ENCODE measurements at regions not wholly inside any gene's neighbourhood (a gene's known extent, or its start where the extent isn't known, plus 50 kb on each side); places are given as distances from the start of the nearest gene placed in this dataset.

DNA sequence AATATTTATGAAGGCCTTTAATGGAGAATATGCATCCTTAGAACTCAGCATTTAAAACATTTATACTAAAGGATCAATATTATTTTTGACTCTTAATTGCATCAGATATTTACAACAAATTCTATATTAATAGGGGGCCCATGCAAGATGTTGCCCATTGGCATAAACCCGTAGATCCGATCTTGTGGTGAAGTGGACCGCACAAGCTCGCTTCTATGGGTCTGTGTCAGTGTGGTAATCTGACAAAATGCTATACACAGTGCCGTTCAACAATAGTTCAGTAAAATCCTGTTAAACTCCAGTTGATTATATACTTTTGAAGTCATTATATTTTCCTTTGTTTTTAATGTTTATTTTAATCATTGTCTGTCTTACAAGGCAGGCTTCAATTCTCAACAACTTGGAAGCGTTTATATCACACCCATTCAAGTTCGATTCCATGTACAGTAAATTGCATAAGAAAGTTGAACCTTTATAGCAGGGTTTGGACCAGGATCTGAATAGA, 809.2 kb downstream of the USP25 start:
- no peak for DNase-seq (ENCODE audit: low read depth)

- no peak for DNase-seq (ENCODE audit: low read depth)
Measured at GRCh38 chr21:16540966-16541727, 811.4 kb downstream of the USP25 start.

GRCh38 chr21:16550118-16550517, 820.3 kb downstream of the USP25 start:
- DNase-seq (ENCODE audit: low read depth) = no peak

- DNase-seq (ENCODE audit: low read depth) = no peak
Measured at GRCh38 chr21:16550917-16551741, 821.3 kb downstream of the USP25 start.

GRCh38 chr21:16552880-16553279, 823.1 kb downstream of the USP25 start:
- DNase-seq (ENCODE audit: low read depth) = no peak

- no peak for DNase-seq (ENCODE audit: low read depth)
Measured at GRCh38 chr21:16554503-16554902, 824.7 kb downstream of the USP25 start.

- DNase-seq (ENCODE audit: low read depth) = no peak
Measured at GRCh38 chr21:16563116-16563515, 833.3 kb downstream of the USP25 start.

DNA sequence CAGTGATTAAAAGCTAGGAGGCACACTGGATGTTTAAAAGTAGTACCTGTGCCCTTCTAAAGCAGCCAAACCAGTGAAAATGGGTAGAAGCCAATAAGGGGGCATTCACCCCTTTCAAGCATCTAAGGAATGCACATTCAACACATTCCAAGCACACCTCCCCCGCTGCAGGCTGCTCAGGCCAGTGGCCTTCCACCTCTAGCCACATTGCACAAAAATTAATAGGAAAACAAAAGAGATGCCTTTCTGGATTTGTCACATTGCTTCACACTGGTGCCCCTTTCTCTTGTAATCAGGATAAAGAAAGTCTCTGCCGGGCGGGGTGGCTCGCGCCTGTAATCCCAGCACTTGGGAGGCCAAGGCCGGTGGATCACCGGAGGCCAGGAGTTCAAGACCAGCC, 834.0 kb downstream of the USP25 start:
- DNase-seq (ENCODE audit: low read depth) = no peak

DNA sequence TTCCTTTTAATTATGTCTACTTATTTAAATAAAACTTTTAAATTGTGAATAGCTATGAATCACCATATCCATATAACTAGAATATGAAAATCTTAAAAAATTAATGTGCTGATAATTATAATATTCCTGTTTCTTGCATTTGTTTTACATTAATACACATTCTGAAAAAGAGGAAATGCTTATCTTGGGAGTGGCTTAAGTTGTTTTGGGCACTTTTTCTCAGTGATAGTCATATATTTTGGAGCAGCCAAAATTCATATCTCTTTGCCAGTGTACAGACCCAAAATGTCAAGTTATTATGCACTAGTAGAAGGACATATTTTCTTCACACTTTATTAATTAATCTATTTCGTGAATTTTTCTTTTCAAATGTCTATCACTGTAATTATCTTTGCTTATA, 838.5 kb downstream of the USP25 start:
- no peak for DNase-seq (ENCODE audit: low read depth)

- no peak for DNase-seq (ENCODE audit: low read depth)
Measured at GRCh38 chr21:16568661-16569060, 838.9 kb downstream of the USP25 start.

- DNase-seq (ENCODE audit: low read depth) = no peak
Measured at GRCh38 chr21:16569679-16570078, 839.9 kb downstream of the USP25 start.

DNA sequence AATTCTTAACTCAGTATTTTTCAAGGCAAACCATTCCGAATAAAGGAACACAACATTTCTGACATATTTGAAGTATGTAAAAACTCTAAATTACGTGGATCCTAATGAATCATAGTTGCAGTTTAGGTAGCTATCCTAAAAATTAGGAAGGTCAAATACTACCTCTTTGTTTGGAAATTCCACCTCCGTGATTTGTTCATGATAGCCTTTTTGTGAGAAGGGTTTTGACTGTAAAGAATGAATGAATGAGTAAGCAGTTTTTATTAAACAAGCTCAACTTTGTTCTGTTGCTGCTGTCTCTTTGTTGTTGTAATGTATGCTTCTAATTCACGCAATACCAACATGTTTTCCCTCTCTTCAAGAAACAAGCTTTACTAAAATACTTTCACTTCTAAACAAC, 840.4 kb downstream of the USP25 start:
- no peak for DNase-seq (ENCODE audit: low read depth)

DNA sequence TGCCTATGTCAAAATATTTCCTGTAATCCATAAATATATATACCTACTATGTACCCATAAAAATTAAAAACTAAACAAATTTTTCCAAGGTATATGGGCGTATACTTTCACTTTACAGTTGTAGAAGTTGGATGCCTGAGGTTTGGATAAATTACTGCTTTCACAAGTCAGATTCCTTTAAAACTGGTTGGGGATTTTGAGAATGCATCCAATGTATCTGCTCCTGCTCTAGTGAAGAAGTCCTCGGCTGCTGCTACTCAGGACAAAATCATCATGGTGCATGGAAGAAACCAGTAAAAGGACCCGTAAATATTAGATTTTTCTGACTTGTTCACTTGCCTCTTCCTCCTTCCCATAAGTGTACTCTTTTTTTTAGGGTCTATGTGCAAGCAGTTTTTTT, 841.1 kb downstream of the USP25 start:
- DNase-seq (ENCODE audit: low read depth) = no peak

GRCh38 chr21:16571594-16571993, 841.8 kb downstream of the USP25 start:
- no peak for DNase-seq (ENCODE audit: low read depth)

DNA sequence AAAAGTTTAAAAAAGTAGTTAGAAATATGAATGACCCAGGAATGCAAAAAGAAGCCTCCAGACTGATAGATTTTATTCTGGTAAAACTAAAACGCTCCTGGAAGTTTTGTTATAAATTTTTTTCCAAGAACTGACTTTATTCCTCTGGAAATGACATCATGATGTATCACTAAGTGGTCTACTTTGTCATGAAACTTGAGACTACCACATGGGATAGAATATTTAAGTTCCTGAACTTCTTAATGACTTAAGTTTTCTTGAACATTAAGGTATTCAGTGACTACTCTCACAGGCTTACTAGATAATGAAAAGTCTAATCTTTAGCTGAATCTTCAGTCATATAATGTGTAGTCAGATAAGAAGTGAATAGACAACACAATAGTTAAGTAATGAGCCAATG, 842.2 kb downstream of the USP25 start:
- DNase-seq (ENCODE audit: low read depth) = no peak

DNA sequence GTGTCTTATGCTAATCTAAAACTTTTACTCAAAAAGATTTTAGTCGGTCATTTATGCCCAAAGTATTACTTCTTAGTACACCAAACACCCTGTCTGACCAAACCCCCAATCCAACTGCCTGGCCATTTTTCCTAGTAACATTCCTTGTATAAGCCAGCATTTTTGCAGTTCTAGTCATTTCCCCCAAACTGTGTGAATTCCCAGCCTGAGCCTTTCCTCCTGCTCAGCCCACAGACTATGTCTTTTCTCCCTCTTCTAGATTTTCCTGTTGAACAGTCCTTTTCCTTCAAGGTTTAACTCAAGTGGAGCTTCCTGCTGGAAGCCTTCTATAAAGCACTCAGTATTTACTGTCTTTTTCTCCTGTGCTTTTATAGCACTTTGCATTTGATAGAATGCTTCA, 843.8 kb downstream of the USP25 start:
- no peak for DNase-seq (ENCODE audit: low read depth)

GRCh38 chr21:16577975-16578374, 848.2 kb downstream of the USP25 start:
- DNase-seq (ENCODE audit: low read depth) = no peak

DNA sequence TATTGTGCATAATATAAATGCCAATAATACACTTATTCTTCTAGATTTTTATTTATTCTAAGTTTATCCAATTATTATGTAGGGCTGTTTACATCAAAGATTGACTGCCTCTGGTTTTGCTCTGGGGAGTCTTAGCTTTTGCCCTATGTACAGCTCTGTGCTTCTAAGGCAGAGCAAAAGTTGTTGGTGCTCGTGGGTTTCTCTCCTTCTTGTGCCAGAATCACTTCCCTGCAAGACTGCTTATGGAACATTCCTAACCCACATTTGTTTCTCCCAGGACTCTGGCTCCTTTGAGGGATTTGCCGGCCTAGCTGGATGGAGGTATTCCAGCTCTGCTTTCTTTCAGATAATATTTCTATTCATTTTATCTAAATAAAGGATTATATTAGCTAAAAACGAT, 849.1 kb downstream of the USP25 start:
- no peak for DNase-seq (ENCODE audit: low read depth)

GRCh38 chr21:16579538-16579937, 849.8 kb downstream of the USP25 start:
- DNase-seq (ENCODE audit: low read depth) = no peak

- no peak for DNase-seq (ENCODE audit: low read depth)
Measured at GRCh38 chr21:16580661-16581060, 850.9 kb downstream of the USP25 start.

DNA sequence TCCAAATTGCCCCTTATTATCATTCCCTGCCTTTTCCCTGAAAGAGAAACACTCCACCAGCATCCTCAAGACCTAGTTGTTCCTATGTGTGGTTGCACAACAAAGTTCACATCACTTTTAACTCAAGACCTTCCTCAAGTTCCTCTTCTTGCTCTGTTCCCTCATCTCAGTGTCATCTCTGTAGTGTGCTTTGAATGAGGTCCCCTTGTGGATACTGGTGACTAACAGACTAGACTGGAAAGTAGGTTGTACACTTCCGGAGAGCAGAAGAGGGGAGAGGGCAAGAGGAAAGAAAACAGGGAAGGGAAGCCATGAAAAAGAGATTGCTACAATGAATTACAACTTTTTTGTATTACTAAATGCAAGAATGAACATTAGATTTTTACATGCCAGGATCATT, 853.8 kb downstream of the USP25 start:
- DNase-seq (ENCODE audit: low read depth) = no peak

DNA sequence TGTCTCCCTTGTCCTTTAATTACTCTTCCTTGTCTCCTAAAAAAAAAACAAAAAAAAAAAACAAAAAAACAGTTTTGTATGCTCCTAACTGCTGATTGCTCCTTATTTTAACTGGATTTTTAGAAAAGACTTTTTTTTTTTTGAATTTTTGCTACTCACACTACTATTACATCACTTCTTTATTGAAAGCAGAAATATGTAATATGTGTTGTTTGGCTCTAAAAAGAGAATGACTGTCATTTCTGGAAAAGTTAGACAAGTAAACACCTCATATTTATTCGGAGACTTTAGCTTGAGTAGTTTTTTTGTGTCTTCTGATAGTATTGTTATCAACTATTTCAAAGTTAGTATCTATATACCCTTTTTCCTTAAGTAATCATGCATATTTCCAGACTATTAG, 855.0 kb downstream of the USP25 start:
- no peak for DNase-seq (ENCODE audit: low read depth)

DNA sequence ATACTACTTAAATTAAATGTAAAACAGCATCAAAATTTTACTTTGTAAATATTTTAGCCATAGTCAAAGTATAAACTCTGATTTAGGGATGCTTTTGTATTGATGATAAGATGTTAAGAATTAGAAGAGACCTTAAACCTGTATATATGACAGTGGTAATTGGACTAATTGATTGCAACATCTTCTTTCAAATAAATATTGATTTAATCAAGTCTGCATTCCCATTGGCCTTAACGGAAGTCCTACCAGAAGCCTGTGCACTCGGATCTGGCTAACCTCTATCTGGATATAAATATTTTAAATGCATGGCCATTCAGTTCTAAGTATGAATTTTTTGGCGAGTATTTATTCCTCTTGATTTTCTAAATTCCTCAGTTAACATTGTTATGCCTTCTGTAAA, 856.1 kb downstream of the USP25 start:
- no peak for DNase-seq (ENCODE audit: low read depth)

Measured in GM04503 (cell line).